ENCODE measurements at regions not wholly inside any gene's neighbourhood (a gene's known extent, or its start where the extent isn't known, plus 50 kb on each side); places are given as distances from the start of the nearest gene placed in this dataset.

DNA sequence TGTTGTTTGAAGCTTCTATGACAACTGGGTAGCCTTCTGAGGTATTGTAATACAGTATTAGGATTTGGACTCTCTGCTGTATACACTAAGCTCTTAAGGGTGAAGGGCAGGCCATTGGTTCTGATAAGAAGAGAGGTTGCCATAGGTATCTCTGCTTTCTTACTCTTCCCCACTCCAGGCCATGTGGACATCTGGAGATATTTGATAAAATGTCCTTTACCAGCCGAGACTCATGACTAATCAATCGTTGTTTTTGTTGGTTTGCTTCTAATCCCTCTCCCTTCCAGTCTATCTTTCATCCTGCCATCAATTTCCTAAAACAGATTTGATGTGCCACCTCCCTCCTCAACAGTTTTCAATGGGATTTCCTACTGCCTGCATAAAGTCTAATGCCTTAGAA, 64.6 kb upstream of the WDR26 start:
- TF ChIP-seq, protein P1, sequence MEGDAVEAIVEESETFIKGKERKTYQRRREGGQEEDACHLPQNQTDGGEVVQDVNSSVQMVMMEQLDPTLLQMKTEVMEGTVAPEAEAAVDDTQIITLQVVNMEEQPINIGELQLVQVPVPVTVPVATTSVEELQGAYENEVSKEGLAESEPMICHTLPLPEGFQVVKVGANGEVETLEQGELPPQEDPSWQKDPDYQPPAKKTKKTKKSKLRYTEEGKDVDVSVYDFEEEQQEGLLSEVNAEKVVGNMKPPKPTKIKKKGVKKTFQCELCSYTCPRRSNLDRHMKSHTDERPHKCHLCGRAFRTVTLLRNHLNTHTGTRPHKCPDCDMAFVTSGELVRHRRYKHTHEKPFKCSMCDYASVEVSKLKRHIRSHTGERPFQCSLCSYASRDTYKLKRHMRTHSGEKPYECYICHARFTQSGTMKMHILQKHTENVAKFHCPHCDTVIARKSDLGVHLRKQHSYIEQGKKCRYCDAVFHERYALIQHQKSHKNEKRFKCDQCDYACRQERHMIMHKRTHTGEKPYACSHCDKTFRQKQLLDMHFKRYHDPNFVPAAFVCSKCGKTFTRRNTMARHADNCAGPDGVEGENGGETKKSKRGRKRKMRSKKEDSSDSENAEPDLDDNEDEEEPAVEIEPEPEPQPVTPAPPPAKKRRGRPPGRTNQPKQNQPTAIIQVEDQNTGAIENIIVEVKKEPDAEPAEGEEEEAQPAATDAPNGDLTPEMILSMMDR (conservative IDR thresholded peaks at IDR 0.05; ENCODE audit: low read depth in 2 of 2): no peak
- TF ChIP-seq POLR2AphosphoS5 (IDR thresholded peaks at IDR 0.05; ENCODE audit: low read depth): no peak
- TF ChIP-seq, protein P2, sequence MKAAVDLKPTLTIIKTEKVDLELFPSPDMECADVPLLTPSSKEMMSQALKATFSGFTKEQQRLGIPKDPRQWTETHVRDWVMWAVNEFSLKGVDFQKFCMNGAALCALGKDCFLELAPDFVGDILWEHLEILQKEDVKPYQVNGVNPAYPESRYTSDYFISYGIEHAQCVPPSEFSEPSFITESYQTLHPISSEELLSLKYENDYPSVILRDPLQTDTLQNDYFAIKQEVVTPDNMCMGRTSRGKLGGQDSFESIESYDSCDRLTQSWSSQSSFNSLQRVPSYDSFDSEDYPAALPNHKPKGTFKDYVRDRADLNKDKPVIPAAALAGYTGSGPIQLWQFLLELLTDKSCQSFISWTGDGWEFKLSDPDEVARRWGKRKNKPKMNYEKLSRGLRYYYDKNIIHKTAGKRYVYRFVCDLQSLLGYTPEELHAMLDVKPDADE (IDR thresholded peaks at IDR 0.05): no peak
- TF ChIP-seq, protein P3, sequence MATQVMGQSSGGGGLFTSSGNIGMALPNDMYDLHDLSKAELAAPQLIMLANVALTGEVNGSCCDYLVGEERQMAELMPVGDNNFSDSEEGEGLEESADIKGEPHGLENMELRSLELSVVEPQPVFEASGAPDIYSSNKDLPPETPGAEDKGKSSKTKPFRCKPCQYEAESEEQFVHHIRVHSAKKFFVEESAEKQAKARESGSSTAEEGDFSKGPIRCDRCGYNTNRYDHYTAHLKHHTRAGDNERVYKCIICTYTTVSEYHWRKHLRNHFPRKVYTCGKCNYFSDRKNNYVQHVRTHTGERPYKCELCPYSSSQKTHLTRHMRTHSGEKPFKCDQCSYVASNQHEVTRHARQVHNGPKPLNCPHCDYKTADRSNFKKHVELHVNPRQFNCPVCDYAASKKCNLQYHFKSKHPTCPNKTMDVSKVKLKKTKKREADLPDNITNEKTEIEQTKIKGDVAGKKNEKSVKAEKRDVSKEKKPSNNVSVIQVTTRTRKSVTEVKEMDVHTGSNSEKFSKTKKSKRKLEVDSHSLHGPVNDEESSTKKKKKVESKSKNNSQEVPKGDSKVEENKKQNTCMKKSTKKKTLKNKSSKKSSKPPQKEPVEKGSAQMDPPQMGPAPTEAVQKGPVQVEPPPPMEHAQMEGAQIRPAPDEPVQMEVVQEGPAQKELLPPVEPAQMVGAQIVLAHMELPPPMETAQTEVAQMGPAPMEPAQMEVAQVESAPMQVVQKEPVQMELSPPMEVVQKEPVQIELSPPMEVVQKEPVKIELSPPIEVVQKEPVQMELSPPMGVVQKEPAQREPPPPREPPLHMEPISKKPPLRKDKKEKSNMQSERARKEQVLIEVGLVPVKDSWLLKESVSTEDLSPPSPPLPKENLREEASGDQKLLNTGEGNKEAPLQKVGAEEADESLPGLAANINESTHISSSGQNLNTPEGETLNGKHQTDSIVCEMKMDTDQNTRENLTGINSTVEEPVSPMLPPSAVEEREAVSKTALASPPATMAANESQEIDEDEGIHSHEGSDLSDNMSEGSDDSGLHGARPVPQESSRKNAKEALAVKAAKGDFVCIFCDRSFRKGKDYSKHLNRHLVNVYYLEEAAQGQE (IDR thresholded peaks at IDR 0.05; ENCODE audit: unreplicated experiment): no peak
- no peak for TF ChIP-seq EZH2 (IDR thresholded peaks at IDR 0.05; ENCODE audit: low read depth, unreplicated experiment)
- no peak for TF ChIP-seq EZH2phosphoT487 (IDR thresholded peaks at IDR 0.05; ENCODE audit: unreplicated experiment)
- TF ChIP-seq JUNB (IDR thresholded peaks at IDR 0.05; ENCODE audit: unreplicated experiment): no peak
- no peak for TF ChIP-seq CREB1 (CRISPR knock-in tag; IDR thresholded peaks at IDR 0.05; ENCODE audit: low read depth)
- TF ChIP-seq ZNF114 (CRISPR knock-in tag; IDR thresholded peaks at IDR 0.05): no peak
